A549 (cell line): ENCODE measurements at regions not wholly inside any gene's neighbourhood (a gene's known extent, or its start where the extent isn't known, plus 50 kb on each side); places are given as distances from the start of the nearest gene placed in this dataset.

Experiments used
- ATAC-seq, 2 experiments: fragments of 200-7000 bp in 1 of 2; fragments of >200 bp in 1 of 2; cut with Nextera tagmentation in 1 of 2; cut with Tn5 transposase in 1 of 2; 3 replicates each; pipeline versions ENCODE4 v1.8.0 to v1.9.1; 2018 to 2020; ENCODE audit warnings: mild to moderate bottlenecking in 1 of 2, moderate library complexity in 1 of 2
- CTCF ChIA-PET: fragments of 300-600 bp; sonication (Branson Sonifier 250); formaldehyde crosslinking; extraction: SDS; loops from one replicate; lab custom pipeline; 2021; ENCODE audit warnings: antibody characterized with exemption, inconsistent platforms; lab: Yijun Ruan, JAX
- POLR2A ChIA-PET: fragments of 350-600 bp; formaldehyde crosslinking; extraction: SDS; loops from one replicate; lab custom pipeline; 2021; ENCODE audit warnings: antibody characterized with exemption, inconsistent platforms; lab: Yijun Ruan, JAX
- DNase-seq, 2 experiments: peaks; one replicate each; pipeline versions ENCODE4 v3.0.0 to v3.0.0-alpha.2; 2011 to 2016; ENCODE audit warnings: low read depth in 1 of 2, low spot score in 1 of 2
- FAIRE-seq: peaks from 2 replicates; lab custom pipeline; 2011; peaks lifted over from hg19 to GRCh38; lab: Jason Lieb, UNC
- H3K27ac ChIP-seq, 2 experiments: fragments of >200 bp; sonication (Bioruptor Twin); formaldehyde crosslinking; 3 replicates each; pipeline ENCODE4 v1.5.1; 2016 to 2017
- H3K4me1 ChIP-seq: fragments of >200 bp; sonication (Bioruptor Twin); formaldehyde crosslinking; 3 replicates; pipeline ENCODE4 v1.6.1; 2016
- H3K4me2 ChIP-seq: fragments of >200 bp; sonication (Bioruptor Twin); formaldehyde crosslinking; 3 replicates; pipeline ENCODE4 v1.6.1; 2016
- H3K4me3 ChIP-seq: fragments of >200 bp; sonication (Bioruptor Twin); formaldehyde crosslinking; 3 replicates; pipeline ENCODE4 v1.5.1; 2016
- H3K9me3 ChIP-seq: fragments of >200 bp; sonication (Bioruptor Twin); formaldehyde crosslinking; 3 replicates; pipeline ENCODE4 v1.6.1; 2016
- CBX2 ChIP-seq: fragments of 200-600 bp; sonication (generic); IDR thresholded peaks from 2 replicates; pipeline ENCODE4 v1.6.1; 2016; ENCODE audit warnings: low read depth, mild to moderate bottlenecking, borderline replicate concordance
- CHD2 ChIP-seq: fragments of 150-350 bp; IDR thresholded peaks from 2 replicates; pipeline ENCODE4 v1.6.1; 2014; ENCODE audit warnings: low read length; ENCODE audit not compliant: partially characterized antibody
- CHD4 ChIP-seq: fragments of 200-600 bp; sonication (generic); IDR thresholded peaks from 2 replicates; pipeline ENCODE4 v1.6.1; 2016; ENCODE audit warnings: antibody characterized with exemption, mild to moderate bottlenecking, borderline replicate concordance
- FOSB ChIP-seq: fragments of 250-450 bp; sonication (Bioruptor Pico); IDR thresholded peaks from 2 replicates; pipeline ENCODE4 v1.5.0; 2020; ENCODE audit warnings: mild to moderate bottlenecking, moderate library complexity
- HDAC2 ChIP-seq: fragments of 200-600 bp; sonication (generic); IDR thresholded peaks from 2 replicates; pipeline ENCODE4 v1.6.1; 2016
- HEYL ChIP-seq: fragments of 250-450 bp; sonication (Bioruptor Pico); IDR thresholded peaks from 2 replicates; pipeline ENCODE4 v1.8.0; 2021; ENCODE audit warnings: mild to moderate bottlenecking, moderate library complexity
- JUN ChIP-seq, 2 experiments: fragments of >200 bp; sonication (Bioruptor Twin); formaldehyde crosslinking; IDR thresholded peaks; 2 replicates in 1 of 2; 3 replicates in 1 of 2; pipeline ENCODE4 v1.6.1; 2016 to 2017
- KDM1A ChIP-seq: fragments of 200-600 bp; sonication (generic); IDR thresholded peaks from 2 replicates; pipeline ENCODE4 v1.6.1; 2016; ENCODE audit warnings: low read depth, mild to moderate bottlenecking
- MAFK ChIP-seq: fragments of 450-650 bp; IDR thresholded peaks from 2 replicates; pipeline ENCODE4 v1.6.1; 2014; ENCODE audit not compliant: partially characterized antibody
- NPAS2 ChIP-seq: fragments of 250-450 bp; sonication (Bioruptor Pico); IDR thresholded peaks from 2 replicates; pipeline ENCODE4 v1.8.0; 2022; ENCODE audit warnings: mild to moderate bottlenecking, moderate library complexity, borderline replicate concordance
- NR3C1 ChIP-seq: fragments of >200 bp; sonication (Bioruptor Twin); formaldehyde crosslinking; IDR thresholded peaks from 3 replicates; pipeline ENCODE4 v1.6.1; 2017
- RAD21 ChIP-seq, 2 experiments: fragments of >200 bp in 1 of 2; sonication (Bioruptor Twin) in 1 of 2; formaldehyde crosslinking in 1 of 2; IDR thresholded peaks in 1 of 2; conservative IDR thresholded peaks in 1 of 2; 2 replicates in 1 of 2; 3 replicates in 1 of 2; pipeline ENCODE4 v1.6.1; 2012 to 2018; ENCODE audit warnings: inconsistent platforms in 1 of 2
- RARB ChIP-seq: fragments of 250-450 bp; sonication (Bioruptor Pico); IDR thresholded peaks from 2 replicates; pipeline ENCODE4 v1.8.0; 2021; ENCODE audit warnings: mild to moderate bottlenecking, moderate library complexity
- SMC3 ChIP-seq: fragments of >200 bp; sonication (Bioruptor Twin); formaldehyde crosslinking; IDR thresholded peaks from 3 replicates; pipeline ENCODE4 v1.6.1; 2018; ENCODE audit warnings: inconsistent platforms
- TP53 ChIP-seq: fragments of 250-450 bp; sonication (Bioruptor Pico); IDR thresholded peaks from 2 replicates; pipeline ENCODE4 v1.5.0; 2021; ENCODE audit warnings: mild to moderate bottlenecking, moderate library complexity
- ZC3H11A ChIP-seq: fragments of 450-650 bp; IDR thresholded peaks from 2 replicates; pipeline ENCODE4 v1.6.1; 2014; ENCODE audit warnings: antibody characterized with exemption, mild to moderate bottlenecking
- WGBS: methylation state at CpG from one replicate; pipeline ENCODE4 v1.1.6; 2017; ENCODE audit errors: missing lambda C conversion rate; 5-methylcytosine and 5-hydroxymethylcytosine counted together
- TF ChIP-seq, protein P1 (sequence below): fragments of >200 bp; sonication (Bioruptor Twin); formaldehyde crosslinking; IDR thresholded peaks from 2 replicates; pipeline ENCODE4 v1.6.1; 2016
- TF ChIP-seq, protein P2 (sequence below): fragments of 150-350 bp; IDR thresholded peaks from 2 replicates; pipeline ENCODE4 v1.6.1; 2014; ENCODE audit warnings: low read depth, mild to moderate bottlenecking, low read length
- TF ChIP-seq, protein P3 (sequence below): IDR thresholded peaks from 2 replicates; pipeline ENCODE4 v1.6.1; 2012; ENCODE audit warnings: low read depth, borderline replicate concordance
- TF ChIP-seq, protein P4 (sequence below): fragments of 250-450 bp; sonication (Bioruptor Pico); IDR thresholded peaks from 2 replicates; pipeline ENCODE4 v1.5.0; 2021; ENCODE audit warnings: mild to moderate bottlenecking, moderate library complexity, borderline replicate concordance
- TF ChIP-seq, protein P5 (sequence below): IDR thresholded peaks from 2 replicates; pipeline ENCODE4 v1.6.1; 2012
- TF ChIP-seq, protein P6 (sequence below): fragments of 250-450 bp; sonication (Bioruptor Pico); IDR thresholded peaks from 2 replicates; pipeline ENCODE4 v1.5.0; 2020; ENCODE audit warnings: low read depth, mild to moderate bottlenecking, moderate library complexity

DNA sequence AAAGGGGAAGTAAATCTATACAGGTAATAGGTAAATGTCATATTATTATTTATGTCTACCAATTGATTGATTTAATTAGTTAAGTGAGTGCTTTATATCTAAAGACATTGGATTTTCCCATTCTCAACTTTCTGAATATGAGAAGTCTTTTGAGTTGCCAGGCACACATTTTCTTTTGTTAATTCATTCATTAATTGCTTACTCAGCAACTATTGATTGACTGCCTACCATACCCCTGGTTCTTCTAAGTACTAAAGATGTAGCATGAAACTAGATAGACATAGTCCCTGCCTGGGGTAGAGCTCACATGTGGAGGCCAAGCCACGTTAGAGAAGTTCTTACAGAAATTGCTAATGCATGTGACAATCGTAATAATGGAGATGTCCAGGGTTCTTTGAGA, 253.1 kb upstream of the LYZL1 start:
- no peak for DNase-seq
- ATAC-seq: no peak
- WGBS: 72% methylated on average over 2 of the region's 2 CpGs
- POLR2A ChIA-PET: no interaction called here
- Histone ChIP-seq H3K9me3 (no peaks in the 10 kb centered on the region), H3K27ac (no peak overlapping the region), H3K4me3 (no peak overlapping the region), H3K4me2 (no peak overlapping the region), H3K4me1 (peaks cover 18% of the 10 kb centered on the region)
- no peak for FAIRE-seq
- TF ChIP-seq, protein P1, sequence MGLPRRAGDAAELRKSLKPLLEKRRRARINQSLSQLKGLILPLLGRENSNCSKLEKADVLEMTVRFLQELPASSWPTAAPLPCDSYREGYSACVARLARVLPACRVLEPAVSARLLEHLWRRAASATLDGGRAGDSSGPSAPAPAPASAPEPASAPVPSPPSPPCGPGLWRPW: no peak
- no peak for TF ChIP-seq FOSB
- no peak for TF ChIP-seq ZC3H11A
- TF ChIP-seq RARB (CRISPR knock-in tag): no peak
- TF ChIP-seq, protein P2, sequence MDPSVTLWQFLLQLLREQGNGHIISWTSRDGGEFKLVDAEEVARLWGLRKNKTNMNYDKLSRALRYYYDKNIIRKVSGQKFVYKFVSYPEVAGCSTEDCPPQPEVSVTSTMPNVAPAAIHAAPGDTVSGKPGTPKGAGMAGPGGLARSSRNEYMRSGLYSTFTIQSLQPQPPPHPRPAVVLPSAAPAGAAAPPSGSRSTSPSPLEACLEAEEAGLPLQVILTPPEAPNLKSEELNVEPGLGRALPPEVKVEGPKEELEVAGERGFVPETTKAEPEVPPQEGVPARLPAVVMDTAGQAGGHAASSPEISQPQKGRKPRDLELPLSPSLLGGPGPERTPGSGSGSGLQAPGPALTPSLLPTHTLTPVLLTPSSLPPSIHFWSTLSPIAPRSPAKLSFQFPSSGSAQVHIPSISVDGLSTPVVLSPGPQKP: no peak
- TF ChIP-seq CBX2: no peak
- TF ChIP-seq MAFK: peak; percentile 94
- no peak for TF ChIP-seq CHD4
- CTCF ChIA-PET: interaction anchor here (1.1 kb wide), 2 partner anchors 14 to 46 kb away, joined by 3 read pairs; no protein-coding TSS in a partner anchor

DNA sequence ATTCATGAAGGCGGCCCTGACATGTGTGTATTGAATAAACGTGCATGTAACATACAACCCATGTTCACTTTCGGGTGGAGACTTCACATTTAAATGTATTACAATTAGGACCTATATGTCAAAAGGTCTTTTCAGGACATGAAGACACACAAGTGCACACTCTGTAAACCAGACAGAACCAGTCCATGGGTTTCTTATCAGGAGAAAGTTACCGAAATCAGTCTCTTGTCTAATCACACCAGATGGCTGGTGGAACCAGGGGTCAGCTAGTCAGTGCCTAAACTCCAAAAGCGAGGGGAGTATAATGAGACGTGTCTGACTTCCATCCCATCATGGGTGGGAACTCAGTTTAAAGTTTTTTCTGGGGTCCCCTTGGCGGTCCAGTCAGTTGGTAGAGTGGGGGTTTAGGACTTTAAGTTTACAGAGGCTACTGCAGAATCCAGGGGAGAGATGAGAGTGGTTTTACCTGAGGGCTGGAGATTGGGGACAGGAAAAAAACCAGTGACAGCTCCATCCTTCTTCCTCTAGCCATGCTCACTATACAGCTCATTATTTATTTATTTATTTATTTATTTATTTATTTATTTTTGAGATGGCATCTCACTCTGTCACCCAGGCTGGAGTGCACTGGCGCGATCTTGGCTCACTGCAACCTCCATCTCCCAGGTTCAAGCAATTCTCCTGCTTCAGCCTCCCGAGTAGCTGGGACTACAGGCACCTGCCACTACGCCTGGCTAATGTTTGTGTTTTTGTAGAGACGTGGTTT, 251.3 kb upstream of the LYZL1 start:
- Histone ChIP-seq H3K4me3 (no peak overlapping the region), H3K9me3 (peaks cover 6% of the 10 kb centered on the region; the same call in 1 of the 3 replicates), H3K27ac (no peak overlapping the region)
- DNase-seq: no peak
- 81% methylated on average over 12 of the region's 12 CpGs for WGBS
- no peak for FAIRE-seq
- POLR2A ChIA-PET: no interaction called here
- no peak for ATAC-seq
- TF ChIP-seq HDAC2: no peak
- no peak for TF ChIP-seq HEYL (CRISPR knock-in tag)
- TF ChIP-seq ZC3H11A: peak; percentile 51
- TF ChIP-seq, all 56 proteins: peak for 1
- CTCF ChIA-PET: interaction anchor here (1.0 to 1.6 kb wide), 5 partner anchors 8 to 355 kb away, joined by 3 to 4 read pairs (median 3); no protein-coding TSS in a partner anchor
- Histone ChIP-seq H3K4me1 (peaks cover 11% of the 10 kb centered on the region), H3K4me2 (no peak overlapping the region)

DNA sequence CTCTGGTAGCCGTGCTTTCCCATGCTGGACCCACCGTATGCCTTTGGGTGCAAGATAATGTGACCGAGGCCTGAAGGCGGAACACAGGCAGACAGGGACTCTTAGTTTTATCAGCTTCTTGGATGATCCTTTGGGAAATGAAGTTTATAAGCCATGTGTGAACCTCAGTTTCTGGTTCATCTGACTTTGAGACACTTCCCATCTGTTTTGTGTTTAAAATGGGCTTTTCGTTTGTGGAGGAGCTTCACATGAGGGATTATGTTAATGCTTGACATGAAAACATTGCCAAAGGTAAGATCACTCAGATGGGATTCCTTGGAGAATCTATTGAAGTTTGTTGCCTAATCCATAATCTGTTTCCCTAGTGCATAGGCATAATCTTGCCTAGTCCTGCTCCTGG, 249.8 kb upstream of the LYZL1 start:
- peaks cover 10% of the 10 kb centered on the region; the same call in 1 of the 3 replicates for H3K9me3 ChIP-seq
- POLR2A ChIA-PET: no interaction called here
- ATAC-seq (no peak), FAIRE-seq (no peak), DNase-seq (no peak)
- TF ChIP-seq NR3C1 (no peak), HEYL (CRISPR knock-in tag) (no peak), JUN (IDR thresholded peaks at IDR 0.05) (no peak), TP53 (CRISPR knock-in tag) (no peak), NPAS2 (CRISPR knock-in tag) (no peak), HDAC2 (no peak), KDM1A (no peak), ZC3H11A (no peak), CBX2 (no peak), CHD2 (no peak), SMC3 (no peak), RAD21 (conservative IDR thresholded peaks at IDR 0.05 in 1 of 2, IDR thresholded peaks at IDR 0.05 in 1 of 2) (no peak)
- TF ChIP-seq, protein P3, sequence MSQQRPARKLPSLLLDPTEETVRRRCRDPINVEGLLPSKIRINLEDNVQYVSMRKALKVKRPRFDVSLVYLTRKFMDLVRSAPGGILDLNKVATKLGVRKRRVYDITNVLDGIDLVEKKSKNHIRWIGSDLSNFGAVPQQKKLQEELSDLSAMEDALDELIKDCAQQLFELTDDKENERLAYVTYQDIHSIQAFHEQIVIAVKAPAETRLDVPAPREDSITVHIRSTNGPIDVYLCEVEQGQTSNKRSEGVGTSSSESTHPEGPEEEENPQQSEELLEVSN: no peak
- TF ChIP-seq, protein P4, sequence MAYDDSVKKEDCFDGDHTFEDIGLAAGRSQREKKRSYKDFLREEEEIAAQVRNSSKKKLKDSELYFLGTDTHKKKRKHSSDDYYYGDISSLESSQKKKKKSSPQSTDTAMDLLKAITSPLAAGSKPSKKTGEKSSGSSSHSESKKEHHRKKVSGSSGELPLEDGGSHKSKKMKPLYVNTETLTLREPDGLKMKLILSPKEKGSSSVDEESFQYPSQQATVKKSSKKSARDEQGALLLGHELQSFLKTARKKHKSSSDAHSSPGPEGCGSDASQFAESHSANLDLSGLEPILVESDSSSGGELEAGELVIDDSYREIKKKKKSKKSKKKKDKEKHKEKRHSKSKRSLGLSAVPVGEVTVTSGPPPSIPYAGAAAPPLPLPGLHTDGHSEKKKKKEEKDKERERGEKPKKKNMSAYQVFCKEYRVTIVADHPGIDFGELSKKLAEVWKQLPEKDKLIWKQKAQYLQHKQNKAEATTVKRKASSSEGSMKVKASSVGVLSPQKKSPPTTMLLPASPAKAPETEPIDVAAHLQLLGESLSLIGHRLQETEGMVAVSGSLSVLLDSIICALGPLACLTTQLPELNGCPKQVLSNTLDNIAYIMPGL (CRISPR knock-in tag): no peak
- TF ChIP-seq, protein P5, sequence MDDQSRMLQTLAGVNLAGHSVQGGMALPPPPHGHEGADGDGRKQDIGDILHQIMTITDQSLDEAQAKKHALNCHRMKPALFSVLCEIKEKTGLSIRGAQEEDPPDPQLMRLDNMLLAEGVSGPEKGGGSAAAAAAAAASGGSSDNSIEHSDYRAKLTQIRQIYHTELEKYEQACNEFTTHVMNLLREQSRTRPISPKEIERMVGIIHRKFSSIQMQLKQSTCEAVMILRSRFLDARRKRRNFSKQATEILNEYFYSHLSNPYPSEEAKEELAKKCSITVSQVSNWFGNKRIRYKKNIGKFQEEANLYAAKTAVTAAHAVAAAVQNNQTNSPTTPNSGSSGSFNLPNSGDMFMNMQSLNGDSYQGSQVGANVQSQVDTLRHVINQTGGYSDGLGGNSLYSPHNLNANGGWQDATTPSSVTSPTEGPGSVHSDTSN: no peak
- TF ChIP-seq, protein P6, sequence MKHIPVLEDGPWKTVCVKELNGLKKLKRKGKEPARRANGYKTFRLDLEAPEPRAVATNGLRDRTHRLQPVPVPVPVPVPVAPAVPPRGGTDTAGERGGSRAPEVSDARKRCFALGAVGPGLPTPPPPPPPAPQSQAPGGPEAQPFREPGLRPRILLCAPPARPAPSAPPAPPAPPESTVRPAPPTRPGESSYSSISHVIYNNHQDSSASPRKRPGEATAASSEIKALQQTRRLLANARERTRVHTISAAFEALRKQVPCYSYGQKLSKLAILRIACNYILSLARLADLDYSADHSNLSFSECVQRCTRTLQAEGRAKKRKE (CRISPR knock-in tag): no peak
- H3K4me1 ChIP-seq: peaks cover 11% of the 10 kb centered on the region
- no peak overlapping the region for H3K4me3 ChIP-seq
- CTCF ChIA-PET: interaction anchor here (1.2 to 1.6 kb wide), 2 partner anchors 9 kb away, joined by 4 read pairs; no protein-coding TSS in a partner anchor
- no peak overlapping the region for H3K4me2 ChIP-seq
- WGBS: 81% methylated on average over 5 of the region's 5 CpGs
- 0 out of 6 replicates have a peak overlapping the region, but pooled peaks of 1 of the 2 experiments have one; percentile 18 for H3K27ac ChIP-seq
